Upper lobe of left lung (tissue), 4 donors: ENCODE measurements at regions not wholly inside any gene's neighbourhood (a gene's known extent, or its start where the extent isn't known, plus 50 kb on each side); places are given as distances from the start of the nearest gene placed in this dataset.

Experiments used
- EP300 ChIP-seq, 4 donors: sonication (generic); formaldehyde crosslinking; IDR thresholded peaks; one replicate each; pipeline ENCODE4 v1.5.1; 2017; ENCODE audit warnings: antibody characterized with exemption in 4 of 4, control low read depth in 2 of 4
- POLR2A ChIP-seq, 4 donors: fragments of 450-650 bp; IDR thresholded peaks; one replicate each; pipeline ENCODE4 v1.5.1; 2016 to 2017; ENCODE audit warnings: antibody characterized with exemption in 4 of 4, mild to moderate bottlenecking in 2 of 4
- POLR2AphosphoS5 ChIP-seq, 2 donors: sonication (generic); formaldehyde crosslinking; IDR thresholded peaks; one replicate each; pipeline ENCODE4 v1.5.1; 2017; ENCODE audit warnings: antibody characterized with exemption in 2 of 2
- TF ChIP-seq, protein P1 (sequence below), 6 experiments: fragments of 450-650 bp in 4 of 6; fragments of 200-600 bp in 2 of 6; sonication (generic) in 2 of 6; IDR thresholded peaks; one replicate each; pipeline ENCODE4 v1.5.1; 2016 to 2019; ENCODE audit warnings: antibody characterized with exemption in 6 of 6

DNA sequence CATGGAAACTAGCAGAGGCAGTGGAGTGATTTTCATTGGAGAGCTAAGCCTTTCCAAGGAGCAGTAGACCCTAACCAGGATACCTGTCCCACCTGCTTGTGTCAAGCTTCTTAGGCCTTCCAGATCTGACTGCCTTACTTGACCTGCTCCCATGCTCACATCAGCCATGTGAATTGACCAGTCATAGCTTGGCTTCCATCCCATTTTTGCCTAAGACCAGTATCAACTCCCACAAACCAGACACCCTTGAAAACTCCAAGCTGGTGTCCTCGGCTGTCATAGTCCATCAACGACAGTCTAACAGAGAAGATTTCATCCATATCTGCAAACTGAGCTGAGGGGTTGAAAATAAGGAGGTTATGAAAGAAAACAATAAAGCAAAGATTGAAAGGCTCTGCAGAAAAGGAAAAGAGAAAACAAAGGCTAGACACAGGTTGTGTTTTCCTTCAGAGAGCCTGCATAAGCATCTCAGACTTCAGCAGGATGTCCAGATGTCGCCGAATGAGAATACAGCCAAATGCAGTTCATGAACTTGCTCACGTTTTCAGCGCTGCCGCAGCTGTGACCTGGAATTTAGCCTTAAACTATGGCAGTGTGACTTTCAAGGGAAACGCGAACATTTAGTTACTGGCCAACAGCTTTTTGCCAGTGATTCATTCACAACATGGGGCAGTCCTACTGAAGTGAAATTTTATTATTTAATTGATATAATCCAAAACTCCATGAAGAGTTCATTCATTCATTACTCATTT lies 868.1 kb upstream of the ID2 start:
- TF ChIP-seq POLR2A (IDR thresholded peaks at IDR 0.05) (no peak), EP300 (IDR thresholded peaks at IDR 0.05) (no peak), POLR2AphosphoS5 (IDR thresholded peaks at IDR 0.05) (no peak)
- TF ChIP-seq, protein P1, sequence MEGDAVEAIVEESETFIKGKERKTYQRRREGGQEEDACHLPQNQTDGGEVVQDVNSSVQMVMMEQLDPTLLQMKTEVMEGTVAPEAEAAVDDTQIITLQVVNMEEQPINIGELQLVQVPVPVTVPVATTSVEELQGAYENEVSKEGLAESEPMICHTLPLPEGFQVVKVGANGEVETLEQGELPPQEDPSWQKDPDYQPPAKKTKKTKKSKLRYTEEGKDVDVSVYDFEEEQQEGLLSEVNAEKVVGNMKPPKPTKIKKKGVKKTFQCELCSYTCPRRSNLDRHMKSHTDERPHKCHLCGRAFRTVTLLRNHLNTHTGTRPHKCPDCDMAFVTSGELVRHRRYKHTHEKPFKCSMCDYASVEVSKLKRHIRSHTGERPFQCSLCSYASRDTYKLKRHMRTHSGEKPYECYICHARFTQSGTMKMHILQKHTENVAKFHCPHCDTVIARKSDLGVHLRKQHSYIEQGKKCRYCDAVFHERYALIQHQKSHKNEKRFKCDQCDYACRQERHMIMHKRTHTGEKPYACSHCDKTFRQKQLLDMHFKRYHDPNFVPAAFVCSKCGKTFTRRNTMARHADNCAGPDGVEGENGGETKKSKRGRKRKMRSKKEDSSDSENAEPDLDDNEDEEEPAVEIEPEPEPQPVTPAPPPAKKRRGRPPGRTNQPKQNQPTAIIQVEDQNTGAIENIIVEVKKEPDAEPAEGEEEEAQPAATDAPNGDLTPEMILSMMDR (IDR thresholded peaks at IDR 0.05): no peak
